ENCODE measurements at regions not wholly inside any gene's neighbourhood (a gene's known extent, or its start where the extent isn't known, plus 50 kb on each side); places are given as distances from the start of the nearest gene placed in this dataset.
A peak's percentile ranks its signal among the peaks of the same experiment; 100 is the strongest.

DNA sequence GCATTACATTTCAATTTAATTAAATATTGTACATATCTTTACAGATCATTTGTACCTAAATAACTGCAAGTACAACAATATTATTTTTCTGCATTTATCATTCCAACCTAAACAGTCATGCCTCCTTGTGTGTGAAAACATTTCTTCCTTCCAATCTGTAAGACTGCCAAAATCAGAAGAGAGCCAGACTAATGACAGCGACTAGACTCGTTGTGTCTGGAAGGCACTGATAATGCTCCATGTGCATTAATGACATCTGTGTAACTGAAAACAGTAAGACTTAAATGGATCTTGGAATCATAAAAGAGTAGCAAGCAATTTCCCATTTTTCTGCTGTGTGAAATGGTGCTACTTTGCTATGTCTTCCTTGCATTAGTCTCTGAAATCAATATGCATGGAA, 278.0 kb upstream of the DSEL start:
- no peak overlapping the region for H2AFZ ChIP-seq (ENCODE audit: low read length)
- TF ChIP-seq, protein P1, sequence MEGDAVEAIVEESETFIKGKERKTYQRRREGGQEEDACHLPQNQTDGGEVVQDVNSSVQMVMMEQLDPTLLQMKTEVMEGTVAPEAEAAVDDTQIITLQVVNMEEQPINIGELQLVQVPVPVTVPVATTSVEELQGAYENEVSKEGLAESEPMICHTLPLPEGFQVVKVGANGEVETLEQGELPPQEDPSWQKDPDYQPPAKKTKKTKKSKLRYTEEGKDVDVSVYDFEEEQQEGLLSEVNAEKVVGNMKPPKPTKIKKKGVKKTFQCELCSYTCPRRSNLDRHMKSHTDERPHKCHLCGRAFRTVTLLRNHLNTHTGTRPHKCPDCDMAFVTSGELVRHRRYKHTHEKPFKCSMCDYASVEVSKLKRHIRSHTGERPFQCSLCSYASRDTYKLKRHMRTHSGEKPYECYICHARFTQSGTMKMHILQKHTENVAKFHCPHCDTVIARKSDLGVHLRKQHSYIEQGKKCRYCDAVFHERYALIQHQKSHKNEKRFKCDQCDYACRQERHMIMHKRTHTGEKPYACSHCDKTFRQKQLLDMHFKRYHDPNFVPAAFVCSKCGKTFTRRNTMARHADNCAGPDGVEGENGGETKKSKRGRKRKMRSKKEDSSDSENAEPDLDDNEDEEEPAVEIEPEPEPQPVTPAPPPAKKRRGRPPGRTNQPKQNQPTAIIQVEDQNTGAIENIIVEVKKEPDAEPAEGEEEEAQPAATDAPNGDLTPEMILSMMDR (conservative IDR thresholded peaks at IDR 0.05 in 1 of 2, IDR thresholded peaks at IDR 0.05 in 1 of 2; ENCODE audit: low read depth in 1 of 2, low read length in 2 of 2), result no peak
- no peak for TF ChIP-seq EZH2 (IDR thresholded peaks at IDR 0.05; ENCODE audit: low read length, missing control alignments)
- no peaks in the 10 kb centered on the region for H3K9me3 ChIP-seq (ENCODE audit: control insufficient read depth, insufficient read depth, low read depth, low read length)

DNA sequence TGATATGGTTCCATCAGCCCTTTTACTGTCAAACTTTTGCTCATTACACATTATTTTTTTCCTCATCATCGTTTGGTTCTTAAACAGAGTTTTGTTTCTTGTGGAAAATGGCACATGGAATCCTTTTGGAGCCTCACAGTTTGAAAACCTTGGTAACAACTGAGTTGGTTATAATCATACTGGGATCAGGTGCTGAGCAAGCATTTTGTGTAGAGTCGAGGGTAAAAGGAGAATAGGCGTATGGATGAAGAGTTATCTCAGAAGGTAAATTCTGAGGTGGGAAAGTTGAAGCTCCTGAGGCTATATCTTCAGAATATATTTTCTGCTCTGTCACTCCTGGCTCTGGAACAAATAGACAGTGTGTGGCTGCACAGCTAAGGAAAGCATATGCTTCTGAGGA, 274.0 kb upstream of the DSEL start:
- Histone ChIP-seq H3K4me1 (ENCODE audit: control insufficient read depth, extremely low read depth, insufficient read depth, low read length) (no peaks in the 10 kb centered on the region), H3K79me2 (ENCODE audit: control insufficient read depth, insufficient read depth, low read length) (no peaks in the 10 kb centered on the region), H3K9ac (ENCODE audit: insufficient read depth, low read length) (no peak overlapping the region), H3K4me2 (ENCODE audit: extremely low read depth, insufficient read depth, low read length) (no peak overlapping the region), H2AFZ (ENCODE audit: low read length) (no peak overlapping the region), H3K9me3 (ENCODE audit: control insufficient read depth, insufficient read depth, low read depth, low read length) (no peaks in the 10 kb centered on the region), H4K20me1 (ENCODE audit: control insufficient read depth, extremely low read depth, insufficient read depth, low read length) (no peaks in the 10 kb centered on the region), H3K27me3 (ENCODE audit: control insufficient read depth, insufficient read depth, low read length) (no peaks in the 10 kb centered on the region), H3K36me3 (ENCODE audit: control insufficient read depth, insufficient read depth, low read length) (no peaks in the 10 kb centered on the region), H3K4me3 (replicated peaks in 1 of 4; ENCODE audit: control extremely low read depth in 1 of 4, insufficient read depth in 1 of 4, low read depth in 3 of 4, low read length in 4 of 4) (no peak overlapping the region), H3K27ac (ENCODE audit: insufficient read depth, low read length) (no peak overlapping the region)
- TF ChIP-seq EZH2 (IDR thresholded peaks at IDR 0.05; ENCODE audit: low read length, missing control alignments), result no peak
- TF ChIP-seq, protein P1 (conservative IDR thresholded peaks at IDR 0.05 in 1 of 2, IDR thresholded peaks at IDR 0.05 in 1 of 2; ENCODE audit: low read depth in 1 of 2, low read length in 2 of 2), result no peak
- no peak for DNase-seq (ENCODE audit: low read depth in 2 of 2)

More for the DNA sequence above, 278.0 kb upstream of the DSEL start:
- Histone ChIP-seq H3K4me2 (ENCODE audit: extremely low read depth, insufficient read depth, low read length) (no peak overlapping the region), H3K36me3 (ENCODE audit: control insufficient read depth, insufficient read depth, low read length) (no peaks in the 10 kb centered on the region), H3K4me1 (ENCODE audit: control insufficient read depth, extremely low read depth, insufficient read depth, low read length) (no peaks in the 10 kb centered on the region), H3K9ac (ENCODE audit: insufficient read depth, low read length) (no peak overlapping the region), H3K27me3 (ENCODE audit: control insufficient read depth, insufficient read depth, low read length) (no peaks in the 10 kb centered on the region), H4K20me1 (ENCODE audit: control insufficient read depth, extremely low read depth, insufficient read depth, low read length) (no peaks in the 10 kb centered on the region), H3K27ac (ENCODE audit: insufficient read depth, low read length) (no peak overlapping the region), H3K4me3 (replicated peaks in 1 of 4; ENCODE audit: control extremely low read depth in 1 of 4, insufficient read depth in 1 of 4, low read depth in 3 of 4, low read length in 4 of 4) (no peak overlapping the region), H3K79me2 (ENCODE audit: control insufficient read depth, insufficient read depth, low read length) (no peaks in the 10 kb centered on the region)
- DNase-seq (ENCODE audit: low read depth in 2 of 2), result peak; percentile 24 to 73

DNA sequence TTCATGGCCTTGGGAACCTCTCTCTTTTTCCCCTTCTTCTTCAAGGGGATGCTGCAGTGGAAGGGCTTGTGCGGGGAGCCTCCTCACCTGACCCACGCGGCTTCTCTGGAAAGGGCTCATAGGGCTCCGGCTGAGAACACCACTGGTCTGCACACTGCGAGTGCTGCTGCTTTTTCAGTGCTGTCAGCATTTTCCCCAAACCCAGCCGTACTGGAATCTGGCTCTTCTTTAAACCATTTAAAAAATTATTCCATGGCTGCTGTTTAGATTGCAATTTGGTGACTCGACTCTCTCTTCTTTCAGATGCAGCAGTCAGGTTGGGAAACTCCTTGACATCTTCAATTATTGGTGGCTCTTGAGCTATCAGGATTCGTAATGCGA, 272.6 kb upstream of the DSEL start:
- no peak for DNase-seq (ENCODE audit: low read depth in 2 of 2)

More for the DNA sequence above, 272.6 kb upstream of the DSEL start:
- no peak overlapping the region for H3K9ac ChIP-seq (ENCODE audit: insufficient read depth, low read length)
- H2AFZ ChIP-seq (ENCODE audit: low read length), result no peak overlapping the region
- H3K27ac ChIP-seq (ENCODE audit: insufficient read depth, low read length), result no peak overlapping the region
- no peaks in the 10 kb centered on the region for H3K79me2 ChIP-seq (ENCODE audit: control insufficient read depth, insufficient read depth, low read length)
- no peaks in the 10 kb centered on the region for H4K20me1 ChIP-seq (ENCODE audit: control insufficient read depth, extremely low read depth, insufficient read depth, low read length)
- no peak overlapping the region for H3K4me3 ChIP-seq (replicated peaks in 1 of 4; ENCODE audit: control extremely low read depth in 1 of 4, insufficient read depth in 1 of 4, low read depth in 3 of 4, low read length in 4 of 4)
- H3K4me1 ChIP-seq (ENCODE audit: control insufficient read depth, extremely low read depth, insufficient read depth, low read length), result no peaks in the 10 kb centered on the region
- no peaks in the 10 kb centered on the region for H3K9me3 ChIP-seq (ENCODE audit: control insufficient read depth, insufficient read depth, low read depth, low read length)
- no peaks in the 10 kb centered on the region for H3K27me3 ChIP-seq (ENCODE audit: control insufficient read depth, insufficient read depth, low read length)
- TF ChIP-seq EZH2 (IDR thresholded peaks at IDR 0.05; ENCODE audit: low read length, missing control alignments), result no peak
- TF ChIP-seq, protein P1 (conservative IDR thresholded peaks at IDR 0.05 in 1 of 2, IDR thresholded peaks at IDR 0.05 in 1 of 2; ENCODE audit: low read depth in 1 of 2, low read length in 2 of 2), result no peak
- H3K36me3 ChIP-seq (ENCODE audit: control insufficient read depth, insufficient read depth, low read length), result no peaks in the 10 kb centered on the region
- no peak overlapping the region for H3K4me2 ChIP-seq (ENCODE audit: extremely low read depth, insufficient read depth, low read length)
